Hepatocyte (in vitro differentiated cells): ENCODE measurements at regions not wholly inside any gene's neighbourhood (a gene's known extent, or its start where the extent isn't known, plus 50 kb on each side); places are given as distances from the start of the nearest gene placed in this dataset.

Source experiments
- DNase-seq: peaks from one replicate; pipeline ENCODE4 v3.0.0-alpha.2; 2016; ENCODE audit warnings: low spot score
- H2AFZ ChIP-seq: fragments of 200-600 bp; sonication (generic); 2 replicates; pipeline ENCODE4 v1.6.0; 2016; ENCODE audit warnings: antibody characterized with exemption, mild to moderate bottlenecking
- H3K27ac ChIP-seq: fragments of 200-600 bp; sonication (generic); 2 replicates; pipeline ENCODE4 v1.5.1; 2016; ENCODE audit warnings: mild to moderate bottlenecking
- H3K27me3 ChIP-seq: fragments of 200-600 bp; sonication (generic); 2 replicates; pipeline ENCODE4 v1.6.1; 2016
- H3K36me3 ChIP-seq: fragments of 200-600 bp; sonication (generic); replicated peaks from 2 replicates; pipeline ENCODE4 v1.5.1; 2016; ENCODE audit warnings: low read depth; ENCODE audit not compliant: insufficient read depth
- H3K4me1 ChIP-seq: fragments of 200-600 bp; sonication (generic); 2 replicates; pipeline ENCODE4 v1.5.1; 2016; ENCODE audit warnings: mild to moderate bottlenecking, moderate library complexity; ENCODE audit not compliant: insufficient read depth
- H3K4me2 ChIP-seq: fragments of 200-600 bp; sonication (generic); 2 replicates; pipeline ENCODE4 v1.6.0; 2016
- H3K4me3 ChIP-seq: fragments of 200-600 bp; sonication (generic); 2 replicates; pipeline ENCODE4 v1.5.1; 2016; ENCODE audit warnings: mild to moderate bottlenecking
- H3K79me2 ChIP-seq: fragments of 200-600 bp; sonication (generic); 2 replicates; pipeline ENCODE4 v1.6.0; 2017; ENCODE audit warnings: mild to moderate bottlenecking
- H3K9me2 ChIP-seq: fragments of 200-600 bp; sonication (generic); replicated peaks from 2 replicates; pipeline ENCODE4 v1.6.0; 2017; ENCODE audit warnings: mild to moderate bottlenecking; ENCODE audit not compliant: insufficient read depth
- H3K9me3 ChIP-seq: fragments of 200-600 bp; sonication (generic); 2 replicates; pipeline ENCODE4 v1.5.1; 2016; ENCODE audit warnings: low read depth, mild to moderate bottlenecking
- H4K20me1 ChIP-seq: fragments of 200-600 bp; sonication (generic); 2 replicates; pipeline ENCODE4 v1.6.0; 2016; ENCODE audit warnings: mild to moderate bottlenecking; ENCODE audit not compliant: insufficient read depth, poor library complexity, severe bottlenecking
- CTCF ChIP-seq: fragments of 200-600 bp; sonication (generic); IDR thresholded peaks from 2 replicates; pipeline ENCODE4 v1.5.1; 2016; ENCODE audit warnings: antibody characterized with exemption, mild to moderate bottlenecking; ENCODE audit not compliant: poor library complexity
- EZH2 ChIP-seq: fragments of 200-600 bp; sonication (generic); IDR thresholded peaks from 2 replicates; pipeline ENCODE4 v1.6.1; 2016; ENCODE audit warnings: antibody characterized with exemption, mild to moderate bottlenecking, borderline replicate concordance
- EZH2phosphoT487 ChIP-seq: fragments of 200-600 bp; sonication (generic); IDR thresholded peaks from one replicate; pipeline ENCODE4 v1.6.1; 2018; ENCODE audit warnings: antibody characterized with exemption, mild to moderate bottlenecking, low read depth, moderate library complexity; ENCODE audit not compliant: unreplicated experiment, severe bottlenecking
- WGBS: methylation state at CpG from one replicate; pipeline ENCODE4 v1.1.6; 2016; ENCODE audit warnings: low lambda C conversion rate; ENCODE audit errors: missing lambda C conversion rate; 5-methylcytosine and 5-hydroxymethylcytosine counted together

GRCh38 chr4:175290401-175290800 is 372.2 kb downstream of the ADAM29 start:
- TF ChIP-seq EZH2, result no peak
- TF ChIP-seq EZH2phosphoT487, result no peak
- TF ChIP-seq CTCF, result no peak
- H3K4me1 ChIP-seq, result no peaks in the 10 kb centered on the region
- H3K9me2 ChIP-seq, result no peaks in the 10 kb centered on the region
- no peaks in the 10 kb centered on the region for H3K9me3 ChIP-seq
- 81% methylated on average over 3 of the region's 3 CpGs for WGBS
- no peaks in the 10 kb centered on the region for H3K36me3 ChIP-seq
- DNase-seq, result no peak
- no peaks in the 10 kb centered on the region for H3K27me3 ChIP-seq
- no peak overlapping the region for H3K4me3 ChIP-seq
- H3K27ac ChIP-seq, result no peak overlapping the region
- no peaks in the 10 kb centered on the region for H4K20me1 ChIP-seq
- H3K4me2 ChIP-seq, result no peak overlapping the region
- no peaks in the 10 kb centered on the region for H3K79me2 ChIP-seq
- no peak overlapping the region for H2AFZ ChIP-seq

- 76% methylated on average over 2 of the region's 2 CpGs for WGBS
Measured at GRCh38 chr4:175297965-175298565, 379.9 kb downstream of the ADAM29 start.

GRCh38 chr4:175306436-175306835 is 388.3 kb downstream of the ADAM29 start:
- Histone ChIP-seq H2AFZ (no peak overlapping the region), H4K20me1 (no peaks in the 10 kb centered on the region), H3K79me2 (no peaks in the 10 kb centered on the region), H3K36me3 (no peaks in the 10 kb centered on the region), H3K27me3 (no peaks in the 10 kb centered on the region), H3K27ac (no peak overlapping the region), H3K4me3 (no peak overlapping the region), H3K4me1 (no peaks in the 10 kb centered on the region), H3K4me2 (no peak overlapping the region), H3K9me3 (no peaks in the 10 kb centered on the region), H3K9me2 (no peaks in the 10 kb centered on the region)
- TF ChIP-seq EZH2 (no peak), CTCF (no peak), EZH2phosphoT487 (no peak)
- peak; percentile 6 for DNase-seq

More at GRCh38 chr4:175297965-175298565, 379.9 kb downstream of the ADAM29 start:
- DNase-seq, result no peak
- Histone ChIP-seq H3K9me3 (no peaks in the 10 kb centered on the region), H3K36me3 (no peaks in the 10 kb centered on the region), H3K27me3 (no peaks in the 10 kb centered on the region), H3K79me2 (no peaks in the 10 kb centered on the region), H3K4me2 (no peak overlapping the region), H3K4me3 (no peak overlapping the region), H3K27ac (no peak overlapping the region), H3K9me2 (no peaks in the 10 kb centered on the region), H3K4me1 (no peaks in the 10 kb centered on the region), H2AFZ (no peak overlapping the region), H4K20me1 (no peaks in the 10 kb centered on the region)
- TF ChIP-seq EZH2 (no peak), EZH2phosphoT487 (no peak), CTCF (no peak)

DNA sequence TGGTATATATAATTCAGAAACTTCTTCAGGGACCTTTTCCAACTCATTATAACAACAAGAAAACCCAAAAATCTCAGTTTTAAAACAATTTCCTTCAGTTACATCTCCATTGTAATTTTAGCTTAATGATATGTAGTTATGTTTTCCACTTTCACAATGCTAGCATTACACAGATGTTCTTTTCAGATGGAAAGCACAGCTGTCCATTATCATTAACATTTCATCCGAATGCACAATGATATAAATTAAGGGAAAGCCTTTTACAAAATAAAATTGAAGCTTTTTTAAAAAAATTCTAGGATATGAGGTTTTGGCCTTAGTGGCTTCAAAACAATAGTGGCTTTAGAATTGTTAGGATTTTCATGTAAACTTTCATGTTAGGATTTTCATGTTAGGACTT is 389.2 kb downstream of the ADAM29 start:
- H3K27ac ChIP-seq, result no peak overlapping the region
- DNase-seq, result no peak
- H3K4me2 ChIP-seq, result no peak overlapping the region
- no peaks in the 10 kb centered on the region for H3K79me2 ChIP-seq
- H3K9me3 ChIP-seq, result no peaks in the 10 kb centered on the region
- H3K4me1 ChIP-seq, result no peaks in the 10 kb centered on the region
- H3K27me3 ChIP-seq, result no peaks in the 10 kb centered on the region
- no peak overlapping the region for H2AFZ ChIP-seq
- no peak overlapping the region for H3K4me3 ChIP-seq
- 88% methylated on average over 1 of the region's 1 CpG for WGBS
- no peaks in the 10 kb centered on the region for H3K9me2 ChIP-seq
- no peaks in the 10 kb centered on the region for H3K36me3 ChIP-seq
- TF ChIP-seq CTCF (no peak), EZH2phosphoT487 (no peak), EZH2 (no peak)
- no peaks in the 10 kb centered on the region for H4K20me1 ChIP-seq
